ENCODE measurements at regions not wholly inside any gene's neighbourhood (a gene's known extent, or its start where the extent isn't known, plus 50 kb on each side); places are given as distances from the start of the nearest gene placed in this dataset.

DNA sequence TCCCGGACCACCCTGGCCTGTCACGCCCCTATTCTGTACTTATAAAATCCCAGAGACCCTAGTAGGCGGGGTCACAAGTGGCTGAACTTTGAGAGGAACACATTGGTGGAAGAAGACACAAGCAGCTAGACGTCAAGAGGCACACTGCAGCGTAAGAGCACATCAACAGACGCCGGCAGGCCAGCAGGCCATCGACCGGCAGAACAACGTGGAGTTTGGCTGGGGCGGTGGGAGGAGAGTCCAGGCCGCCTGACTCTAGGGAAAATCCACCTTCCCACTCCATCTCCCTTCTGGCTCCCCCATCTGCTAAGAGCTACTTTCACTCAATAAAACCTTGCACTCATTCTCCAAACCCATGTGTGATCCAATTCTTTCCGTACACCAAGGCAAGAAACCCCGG lies 601.8 kb upstream of the CDH2 start:
- TF ChIP-seq MYB (IDR thresholded peaks at IDR 0.05; ENCODE audit: borderline replicate concordance, low read depth, low read length), result no peak
- TF ChIP-seq EP300 (IDR thresholded peaks at IDR 0.05; ENCODE audit: borderline replicate concordance in 1 of 2, control insufficient read depth in 1 of 2, low read depth in 2 of 2, low read length in 2 of 2), result no peak
- TF ChIP-seq HCFC1 (IDR thresholded peaks at IDR 0.05; ENCODE audit: low read length), result no peak
- no peak for TF ChIP-seq SMAD5 (IDR thresholded peaks at IDR 0.05; ENCODE audit: low read depth)
- no peak for TF ChIP-seq HDAC6 (IDR thresholded peaks at IDR 0.05; ENCODE audit: unreplicated experiment)
- no peak for TF ChIP-seq ZZZ3 (IDR thresholded peaks at IDR 0.05; ENCODE audit: control insufficient read depth, insufficient read length, low read depth)
- no peak for TF ChIP-seq CTCF (IDR thresholded peaks at IDR 0.05 in 2 of 3, conservative IDR thresholded peaks at IDR 0.05 in 1 of 3; ENCODE audit: control insufficient read depth in 2 of 3, extremely low read depth in 1 of 3, insufficient read depth in 1 of 3, low read depth in 3 of 3, low read length in 3 of 3)
- TF ChIP-seq HDGF (IDR thresholded peaks at IDR 0.05), result no peak
- no peak for TF ChIP-seq BCL11A (IDR thresholded peaks at IDR 0.05; ENCODE audit: low read depth, low read length)
- TF ChIP-seq TAF1 (IDR thresholded peaks at IDR 0.05; ENCODE audit: borderline replicate concordance, low read depth, low read length), result no peak
- no peak for TF ChIP-seq NFXL1 (IDR thresholded peaks at IDR 0.05; ENCODE audit: borderline replicate concordance)
